ENCODE measurements at regions not wholly inside any gene's neighbourhood (a gene's known extent, or its start where the extent isn't known, plus 50 kb on each side); places are given as distances from the start of the nearest gene placed in this dataset.

DNA sequence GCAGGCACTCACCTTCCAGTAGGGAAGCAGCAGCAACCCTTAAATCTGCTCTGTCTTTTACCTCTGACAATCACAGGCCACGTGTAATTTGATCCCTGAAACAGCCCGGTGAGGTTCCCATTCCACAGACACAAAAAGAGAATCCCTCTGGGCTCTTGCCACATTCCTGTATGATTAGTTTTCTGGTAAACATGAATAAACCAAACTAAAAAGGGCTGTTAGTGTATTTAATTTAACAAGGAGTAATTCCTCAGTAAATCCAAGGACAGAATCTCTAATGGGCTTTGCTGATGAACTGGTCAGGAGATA, 186.9 kb downstream of the FAM43A start:
- TF ChIP-seq, protein P1, sequence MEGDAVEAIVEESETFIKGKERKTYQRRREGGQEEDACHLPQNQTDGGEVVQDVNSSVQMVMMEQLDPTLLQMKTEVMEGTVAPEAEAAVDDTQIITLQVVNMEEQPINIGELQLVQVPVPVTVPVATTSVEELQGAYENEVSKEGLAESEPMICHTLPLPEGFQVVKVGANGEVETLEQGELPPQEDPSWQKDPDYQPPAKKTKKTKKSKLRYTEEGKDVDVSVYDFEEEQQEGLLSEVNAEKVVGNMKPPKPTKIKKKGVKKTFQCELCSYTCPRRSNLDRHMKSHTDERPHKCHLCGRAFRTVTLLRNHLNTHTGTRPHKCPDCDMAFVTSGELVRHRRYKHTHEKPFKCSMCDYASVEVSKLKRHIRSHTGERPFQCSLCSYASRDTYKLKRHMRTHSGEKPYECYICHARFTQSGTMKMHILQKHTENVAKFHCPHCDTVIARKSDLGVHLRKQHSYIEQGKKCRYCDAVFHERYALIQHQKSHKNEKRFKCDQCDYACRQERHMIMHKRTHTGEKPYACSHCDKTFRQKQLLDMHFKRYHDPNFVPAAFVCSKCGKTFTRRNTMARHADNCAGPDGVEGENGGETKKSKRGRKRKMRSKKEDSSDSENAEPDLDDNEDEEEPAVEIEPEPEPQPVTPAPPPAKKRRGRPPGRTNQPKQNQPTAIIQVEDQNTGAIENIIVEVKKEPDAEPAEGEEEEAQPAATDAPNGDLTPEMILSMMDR (conservative IDR thresholded peaks at IDR 0.05; ENCODE audit: low read depth, low read length): no peak
- no peak for TF ChIP-seq EZH2 (IDR thresholded peaks at IDR 0.05; ENCODE audit: borderline replicate concordance, low read depth, low read length, poor library complexity, severe bottlenecking)
